IMR-90 (cell line): ENCODE measurements at regions not wholly inside any gene's neighbourhood (a gene's known extent, or its start where the extent isn't known, plus 50 kb on each side); places are given as distances from the start of the nearest gene placed in this dataset.

Experiments used
- ATAC-seq: fragments of 200-7000 bp; cut with Tn5 transposase; 2 replicates; pipeline ENCODE4 v1.9.1; 2020; ENCODE audit warnings: low read depth, mild to moderate bottlenecking, moderate library complexity
- BruUV-seq: library from RNA; stranded (reverse); fragments of 400-500 nt; replicated peaks from 2 replicates; lab custom pipeline; 2021; lab: Mats Ljungman, UMichigan
- CTCF ChIA-PET: fragments of 300-600 bp; formaldehyde crosslinking; extraction: SDS; loops from one replicate; lab custom pipeline; 2021; ENCODE audit warnings: antibody characterized with exemption; lab: Yijun Ruan, JAX
- POLR2A ChIA-PET: fragments of 300-600 bp; sonication (Branson Sonifier 250); formaldehyde crosslinking; loops from one replicate; lab custom pipeline; 2022; ENCODE audit warnings: antibody characterized with exemption; ENCODE audit not compliant: unreplicated experiment; lab: Charles Lee
- DNase-seq: peaks from one replicate; pipeline ENCODE4 v3.0.0; 2013
- H2AFZ ChIP-seq: replicated peaks from 2 replicates; pipeline ENCODE3; 2013; ENCODE audit warnings: low read length, mild to moderate bottlenecking; ENCODE audit not compliant: poor library complexity
- H2AK5ac ChIP-seq: 2 replicates; pipeline ENCODE4 v1.6.1; 2013; ENCODE audit warnings: low read depth, low read length, inconsistent platforms
- H2AK9ac ChIP-seq: replicated peaks from 2 replicates; pipeline ENCODE3; 2013; ENCODE audit warnings: mild to moderate bottlenecking, low read depth, low read length, moderate library complexity; ENCODE audit not compliant: poor library complexity
- H2BK120ac ChIP-seq: 2 replicates; pipeline ENCODE4 v1.6.1; 2013; ENCODE audit warnings: low read depth, low read length, inconsistent platforms
- H2BK15ac ChIP-seq: 3 replicates; pipeline ENCODE4 v1.6.1; 2013; ENCODE audit warnings: low read depth, low read length, inconsistent platforms
- H2BK20ac ChIP-seq: 2 replicates; pipeline ENCODE4 v1.6.1; 2013; ENCODE audit warnings: low read depth, mild to moderate bottlenecking, inconsistent platforms, low read length, moderate library complexity
- H2BK5ac ChIP-seq: 2 replicates; pipeline ENCODE4 v1.6.1; 2013; ENCODE audit warnings: mild to moderate bottlenecking, low read depth, low read length, inconsistent platforms; ENCODE audit not compliant: poor library complexity, severe bottlenecking
- H3K14ac ChIP-seq: replicated peaks from 2 replicates; pipeline ENCODE4 v1.6.1; 2013; ENCODE audit warnings: low read depth, low read length, inconsistent platforms
- H3K18ac ChIP-seq: 2 replicates; pipeline ENCODE4 v1.6.1; 2013; ENCODE audit warnings: low read depth, low read length, control low read depth
- H3K23ac ChIP-seq: 2 replicates; pipeline ENCODE4 v1.6.1; 2013; ENCODE audit warnings: low read depth, low read length, inconsistent platforms
- H3K27ac ChIP-seq: 2 replicates; pipeline ENCODE4 v1.5.1; 2013; ENCODE audit warnings: mild to moderate bottlenecking, control low read depth, low read length; ENCODE audit not compliant: insufficient read depth
- H3K27me3 ChIP-seq: 2 replicates; pipeline ENCODE4 v1.6.1; 2013; ENCODE audit warnings: low read length; ENCODE audit not compliant: control insufficient read depth, insufficient read depth
- H3K36me3 ChIP-seq: 2 replicates; pipeline ENCODE4 v1.6.1; 2013; ENCODE audit warnings: low read length, mixed read lengths; ENCODE audit not compliant: control insufficient read depth, insufficient read depth
- H3K4ac ChIP-seq: 2 replicates; pipeline ENCODE4 v1.6.1; 2013; ENCODE audit warnings: low read depth, low read length, inconsistent platforms
- H3K4me1 ChIP-seq: 2 replicates; pipeline ENCODE4 v1.6.1; 2013; ENCODE audit warnings: low read length, mixed read lengths; ENCODE audit not compliant: control insufficient read depth, insufficient read depth
- H3K4me2 ChIP-seq: 2 replicates; pipeline ENCODE4 v1.6.1; 2013; ENCODE audit warnings: low read depth, mild to moderate bottlenecking, control low read depth, low read length, moderate library complexity
- H3K4me3 ChIP-seq: 2 replicates; pipeline ENCODE4 v1.5.1; 2013; ENCODE audit warnings: low read depth, mild to moderate bottlenecking, control low read depth, low read length, moderate library complexity; ENCODE audit not compliant: insufficient read depth
- H3K56ac ChIP-seq: 2 replicates; pipeline ENCODE4 v1.6.1; 2013; ENCODE audit warnings: low read length, inconsistent platforms; ENCODE audit not compliant: insufficient read depth; ENCODE audit errors: extremely low read depth
- H3K79me1 ChIP-seq, 2 experiments: 2 replicates each; pipeline ENCODE4 v1.6.1; 2013; ENCODE audit warnings: low read length in 2 of 2, inconsistent platforms in 1 of 2, low read depth in 1 of 2
- H3K9ac ChIP-seq: 2 replicates; pipeline ENCODE4 v1.6.1; 2013; ENCODE audit warnings: low read depth, low read length, control low read depth
- H3K9me1 ChIP-seq: 2 replicates; pipeline ENCODE4 v1.6.1; 2013; ENCODE audit warnings: low read length, inconsistent platforms; ENCODE audit not compliant: insufficient read depth
- H3K9me3 ChIP-seq: 2 replicates; pipeline ENCODE4 v1.6.1; 2013; ENCODE audit warnings: low read length; ENCODE audit not compliant: control insufficient read depth, insufficient read depth
- H4K20me1 ChIP-seq: 2 replicates; pipeline ENCODE4 v1.6.1; 2013; ENCODE audit warnings: low read length, inconsistent platforms; ENCODE audit not compliant: insufficient read depth
- H4K5ac ChIP-seq: 2 replicates; pipeline ENCODE4 v1.6.1; 2013; ENCODE audit warnings: mild to moderate bottlenecking, low read depth, low read length, control low read depth
- H4K8ac ChIP-seq, 2 experiments: 2 replicates each; pipeline ENCODE4 v1.6.1; 2013; ENCODE audit warnings: low read depth in 2 of 2, low read length in 2 of 2, control low read depth in 1 of 2, inconsistent platforms in 1 of 2
- H4K91ac ChIP-seq: 2 replicates; pipeline ENCODE4 v1.6.1; 2013; ENCODE audit warnings: low read depth, low read length, inconsistent platforms; ENCODE audit not compliant: insufficient read depth
- CEBPB ChIP-seq: IDR thresholded peaks from 2 replicates; pipeline ENCODE4 v1.6.1; 2012; ENCODE audit warnings: low read depth, low read length, improper control_type of control experiment
- MXI1 ChIP-seq: IDR thresholded peaks from 2 replicates; pipeline ENCODE4 v1.6.1; 2012; ENCODE audit warnings: low read depth, mild to moderate bottlenecking, low read length, moderate library complexity, borderline replicate concordance
- NFE2L2 ChIP-seq: fragments of 150-350 bp; IDR thresholded peaks from 2 replicates; pipeline ENCODE4 v1.6.1; 2016; ENCODE audit warnings: low read depth, mild to moderate bottlenecking, low read length
- POLR2A ChIP-seq: IDR thresholded peaks from 2 replicates; pipeline ENCODE4 v1.6.1; 2012; ENCODE audit warnings: mild to moderate bottlenecking, low read depth, low read length
- RAD21 ChIP-seq: IDR thresholded peaks from 2 replicates; pipeline ENCODE4 v1.6.1; 2012; ENCODE audit warnings: low read length, improper control_type of control experiment
- RCOR1 ChIP-seq: IDR thresholded peaks from 2 replicates; pipeline ENCODE4 v1.6.1; 2012; ENCODE audit warnings: mild to moderate bottlenecking, low read length, improper control_type of control experiment; ENCODE audit not compliant: insufficient replicate concordance
- WGBS, 2 experiments: methylation state at CpG; one replicate each; pipeline versions ENCODE4 v1.1.5 to v1.1.7; 2013; ENCODE audit warnings: missing lambda C conversion rate in 2 of 2; ENCODE audit not compliant: insufficient read length in 1 of 2; ENCODE audit errors: extremely low coverage in 2 of 2; 5-methylcytosine and 5-hydroxymethylcytosine counted together
- dilution Hi-C: fragments of 300-500 bp; cut with HindIII; formaldehyde crosslinking; loops from one replicate; pipeline ENCODE4 v1.14.3; 2018; ENCODE audit warnings: low sequenced_read_pairs; ENCODE audit not compliant: unreplicated experiment
- in situ Hi-C: fragments of 300-500 bp; cut with MboI; formaldehyde crosslinking; loops from 3 replicates; pipeline ENCODE4 v1.14.3; 2019; ENCODE audit warnings: low sequenced_read_pairs, inconsistent platforms, mixed read lengths
- intact Hi-C: fragments of 100-400 bp; cut with micrococcal nuclease; formaldehyde crosslinking; loops from 2 replicates; pipeline ENCODE4 v1.10.0; 2022
- TF ChIP-seq, protein P1 (sequence below): fragments of 150-350 bp; IDR thresholded peaks from 2 replicates; pipeline ENCODE4 v1.6.1; 2016; ENCODE audit warnings: low read depth, mild to moderate bottlenecking, low read length, moderate library complexity, borderline replicate concordance

GRCh38 chr2:43034921-43035320 lies 191.5 kb downstream of the ZFP36L2 start:
- H4K91ac ChIP-seq: no peak overlapping the region
- no TSS peak for BruUV-seq
- H3K9ac ChIP-seq: no peak overlapping the region
- H2BK15ac ChIP-seq: no peak overlapping the region
- H2BK20ac ChIP-seq: no peak overlapping the region
- no peak overlapping the region for H2AK5ac ChIP-seq
- no peak overlapping the region for H3K56ac ChIP-seq
- no peak overlapping the region for H3K4ac ChIP-seq
- H2BK5ac ChIP-seq: no peak overlapping the region
- no peaks in the 10 kb centered on the region for H3K79me1 ChIP-seq
- no peak overlapping the region for H3K18ac ChIP-seq
- H3K27me3 ChIP-seq: no peaks in the 10 kb centered on the region
- no peaks in the 10 kb centered on the region for H3K36me3 ChIP-seq
- no peak for TF ChIP-seq CEBPB
- no peak for TF ChIP-seq RCOR1
- no peak for TF ChIP-seq POLR2A
- no peak for TF ChIP-seq MXI1
- TF ChIP-seq RAD21: no peak
- no peak for TF ChIP-seq NFE2L2
- TF ChIP-seq, protein P1, sequence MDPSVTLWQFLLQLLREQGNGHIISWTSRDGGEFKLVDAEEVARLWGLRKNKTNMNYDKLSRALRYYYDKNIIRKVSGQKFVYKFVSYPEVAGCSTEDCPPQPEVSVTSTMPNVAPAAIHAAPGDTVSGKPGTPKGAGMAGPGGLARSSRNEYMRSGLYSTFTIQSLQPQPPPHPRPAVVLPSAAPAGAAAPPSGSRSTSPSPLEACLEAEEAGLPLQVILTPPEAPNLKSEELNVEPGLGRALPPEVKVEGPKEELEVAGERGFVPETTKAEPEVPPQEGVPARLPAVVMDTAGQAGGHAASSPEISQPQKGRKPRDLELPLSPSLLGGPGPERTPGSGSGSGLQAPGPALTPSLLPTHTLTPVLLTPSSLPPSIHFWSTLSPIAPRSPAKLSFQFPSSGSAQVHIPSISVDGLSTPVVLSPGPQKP: no peak
- H2AFZ ChIP-seq: no peak overlapping the region
- no peaks in the 10 kb centered on the region for H4K20me1 ChIP-seq
- dilution Hi-C loops: no loop called here
- H3K27ac ChIP-seq: no peak overlapping the region
- peaks cover 10% of the 10 kb centered on the region; the same call in 1 of the 2 replicates for H3K4me1 ChIP-seq
- WGBS, 2 experiments: no CpG with 5 or more reads among the region's 7 CpGs
- H3K9me3 ChIP-seq: no peaks in the 10 kb centered on the region
- no peak overlapping the region for H4K5ac ChIP-seq
- POLR2A ChIA-PET: no interaction called here
- H4K8ac ChIP-seq: no peak overlapping the region
- no peak overlapping the region for H3K4me3 ChIP-seq
- in situ Hi-C loops: no loop called here
- no peak overlapping the region for H2BK120ac ChIP-seq
- H3K9me1 ChIP-seq: peaks cover 10% of the 10 kb centered on the region
- no peak for DNase-seq
- no peak for ATAC-seq
- no peak overlapping the region for H2AK9ac ChIP-seq
- CTCF ChIA-PET: no interaction called here
- intact Hi-C loops: no loop called here
- no peak overlapping the region for H3K14ac ChIP-seq
- no peak overlapping the region for H3K4me2 ChIP-seq
- H3K23ac ChIP-seq: no peak overlapping the region
